ENCODE measurements at regions not wholly inside any gene's neighbourhood (a gene's known extent, or its start where the extent isn't known, plus 50 kb on each side); places are given as distances from the start of the nearest gene placed in this dataset.
"Not testable (repeated sequence)": the region's sequence is repeated elsewhere in the genome, so short reads cannot be mapped to it uniquely, and the experiment has no call there.

DNA sequence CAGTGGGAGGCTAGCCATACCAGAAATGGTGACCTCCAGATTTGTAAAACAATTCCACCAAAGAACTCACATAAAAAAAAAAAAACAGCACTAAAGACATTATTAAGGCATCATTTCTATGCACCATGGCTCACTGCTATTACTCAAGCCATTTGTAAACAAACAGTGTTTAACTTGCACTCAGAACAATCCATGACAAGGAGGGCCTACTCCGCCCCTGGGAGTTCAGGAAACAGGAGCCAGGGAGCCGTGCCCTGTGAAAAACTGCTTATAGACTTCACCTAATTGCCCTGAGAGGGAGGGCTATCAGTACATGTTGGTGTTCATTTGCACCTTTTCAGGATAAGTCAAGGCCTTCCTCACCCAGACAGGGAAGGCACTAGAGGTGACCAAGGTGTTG, 103.2 kb downstream of the ZNF429 start:
- 78 to 91% (median 84%) methylated on average over 2 of the region's 2 CpGs for WGBS, 3 donors
- intact Hi-C loops (cut with DNase I) = no loop called here
- Histone ChIP-seq H3K4me1 (ENCODE audit: insufficient read depth) (peaks cover 10% of the 10 kb centered on the region), H3K27ac (no peak overlapping the region), H3K27me3 (no peaks in the 10 kb centered on the region), H3K36me3 (no peaks in the 10 kb centered on the region), H3K9me3 (no peaks in the 10 kb centered on the region), H3K4me3 (no peak overlapping the region)
- no peak for TF ChIP-seq EP300 (IDR thresholded peaks at IDR 0.05)
- TF ChIP-seq, protein P1, sequence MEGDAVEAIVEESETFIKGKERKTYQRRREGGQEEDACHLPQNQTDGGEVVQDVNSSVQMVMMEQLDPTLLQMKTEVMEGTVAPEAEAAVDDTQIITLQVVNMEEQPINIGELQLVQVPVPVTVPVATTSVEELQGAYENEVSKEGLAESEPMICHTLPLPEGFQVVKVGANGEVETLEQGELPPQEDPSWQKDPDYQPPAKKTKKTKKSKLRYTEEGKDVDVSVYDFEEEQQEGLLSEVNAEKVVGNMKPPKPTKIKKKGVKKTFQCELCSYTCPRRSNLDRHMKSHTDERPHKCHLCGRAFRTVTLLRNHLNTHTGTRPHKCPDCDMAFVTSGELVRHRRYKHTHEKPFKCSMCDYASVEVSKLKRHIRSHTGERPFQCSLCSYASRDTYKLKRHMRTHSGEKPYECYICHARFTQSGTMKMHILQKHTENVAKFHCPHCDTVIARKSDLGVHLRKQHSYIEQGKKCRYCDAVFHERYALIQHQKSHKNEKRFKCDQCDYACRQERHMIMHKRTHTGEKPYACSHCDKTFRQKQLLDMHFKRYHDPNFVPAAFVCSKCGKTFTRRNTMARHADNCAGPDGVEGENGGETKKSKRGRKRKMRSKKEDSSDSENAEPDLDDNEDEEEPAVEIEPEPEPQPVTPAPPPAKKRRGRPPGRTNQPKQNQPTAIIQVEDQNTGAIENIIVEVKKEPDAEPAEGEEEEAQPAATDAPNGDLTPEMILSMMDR (IDR thresholded peaks at IDR 0.05) = no peak
- DNase-seq = no peak

- Histone ChIP-seq H3K36me3 (no peaks in the 10 kb centered on the region), H3K4me1 (ENCODE audit: insufficient read depth) (peaks cover 18% of the 10 kb centered on the region), H3K27me3 (no peaks in the 10 kb centered on the region), H3K27ac (no peak overlapping the region), H3K4me3 (no peak overlapping the region), H3K9me3 (no peaks in the 10 kb centered on the region)
- intact Hi-C loops (cut with DNase I) = no loop called here
- no peak for DNase-seq
- TF ChIP-seq, protein P1 (IDR thresholded peaks at IDR 0.05) = no peak
- TF ChIP-seq EP300 (IDR thresholded peaks at IDR 0.05) = no peak
- no peak for TF ChIP-seq POLR2A (IDR thresholded peaks at IDR 0.05)
- 68 to 72% (median 70%) methylated on average over 4 of the region's 4 CpGs for WGBS, 3 donors
These were observed 102.0 kb downstream of the ZNF429 start for GRCh38 chr19:21607449-21607848.

DNA sequence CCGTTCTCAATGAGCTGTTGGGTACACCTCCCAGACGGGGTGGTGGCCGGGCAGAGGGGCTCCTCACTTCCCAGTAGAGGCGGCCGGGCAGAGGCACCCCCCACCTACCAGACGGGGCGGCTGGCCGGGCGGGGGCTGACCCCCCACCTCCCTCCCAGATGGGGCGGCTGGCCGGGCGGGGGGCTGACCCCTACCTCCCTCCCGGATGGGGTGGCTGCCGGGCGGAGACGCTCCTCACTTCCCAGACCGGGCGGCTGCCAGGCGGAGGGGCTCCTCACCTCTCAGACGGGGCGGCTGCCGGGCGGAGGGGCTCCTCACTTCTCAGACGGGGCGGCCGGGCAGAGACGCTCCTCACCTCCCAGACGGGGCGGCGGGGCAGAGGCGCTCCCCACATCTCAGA, 101.6 kb downstream of the ZNF429 start:
- DNase-seq; intact Hi-C loops (cut with DNase I); H3K36me3 ChIP-seq; H3K4me3 ChIP-seq; H3K27ac ChIP-seq; H3K9me3 ChIP-seq; H3K27me3 ChIP-seq: not testable (repeated sequence)
- peaks cover 19% of the 10 kb centered on the region for H3K4me1 ChIP-seq (ENCODE audit: insufficient read depth)
- 77 to 93% (median 80%) methylated on average over 9 to 23 of the region's 31 CpGs for WGBS, 3 donors

DNA sequence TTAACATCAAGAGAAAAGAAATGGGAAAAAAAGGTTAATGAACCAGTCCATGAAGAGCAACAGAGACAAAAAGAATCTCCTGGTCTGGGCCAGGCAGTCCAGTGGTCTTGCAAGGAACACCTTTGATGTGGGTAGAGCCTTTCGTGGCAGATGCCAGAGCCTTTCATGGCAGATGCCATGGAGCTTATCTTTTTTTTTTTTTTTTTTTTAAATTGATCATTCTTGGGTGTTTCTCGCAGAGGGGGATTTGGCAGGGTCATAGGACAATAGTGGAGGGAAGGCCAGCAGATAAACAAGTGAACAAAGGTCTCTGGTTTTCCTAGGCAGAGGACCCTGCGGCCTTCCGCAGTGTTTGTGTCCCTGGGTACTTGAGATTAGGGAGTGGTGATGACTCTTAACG, 100.9 kb downstream of the ZNF429 start:
- H3K27me3 ChIP-seq; H3K4me3 ChIP-seq; intact Hi-C loops (cut with DNase I); DNase-seq; H3K36me3 ChIP-seq; H3K27ac ChIP-seq; H3K9me3 ChIP-seq: not testable (repeated sequence)
- peaks cover 16% of the 10 kb centered on the region for H3K4me1 ChIP-seq (ENCODE audit: insufficient read depth)
- WGBS, 3 donors = 78 to 92% (median 80%) methylated on average over 2 to 5 of the region's 5 CpGs

DNA sequence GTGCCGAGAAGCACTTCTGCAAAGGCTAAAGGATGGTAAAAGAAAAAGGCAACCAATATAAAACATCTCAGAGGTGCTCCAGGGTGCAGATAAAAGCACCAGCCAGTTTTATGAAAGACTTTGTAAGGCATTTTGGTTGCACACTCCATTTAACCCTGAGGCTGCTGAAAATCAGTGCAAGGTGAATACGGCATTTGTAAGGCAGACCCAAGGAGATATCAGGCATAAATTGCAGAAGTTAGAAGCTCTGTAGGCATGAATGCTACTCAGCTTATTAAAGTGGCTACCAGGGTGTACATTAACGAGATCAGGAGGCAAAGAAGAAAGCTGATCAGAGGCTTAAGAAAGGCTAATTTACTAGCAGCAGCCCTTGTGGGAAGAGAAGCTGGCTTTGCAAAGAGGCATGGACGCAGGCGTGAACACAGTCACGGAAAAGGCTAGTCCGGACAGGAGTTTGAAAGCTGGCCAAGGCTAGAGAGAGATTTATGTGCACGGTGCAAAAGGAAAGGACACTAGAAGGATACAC, 99.6 kb downstream of the ZNF429 start:
- no peak for DNase-seq
- 2 to 23% (median 14%) methylated on average over 8 of the region's 8 CpGs for WGBS, 3 donors
- TF ChIP-seq POLR2A (IDR thresholded peaks at IDR 0.05) (no peak), EP300 (IDR thresholded peaks at IDR 0.05) (no peak)
- TF ChIP-seq, protein P1 (IDR thresholded peaks at IDR 0.05) = no peak
- Histone ChIP-seq H3K27ac (peak overlapping the region in 1 of 2 donors; percentile 74), H3K36me3 (no peaks in the 10 kb centered on the region), H3K27me3 (no peaks in the 10 kb centered on the region), H3K9me3 (no peaks in the 10 kb centered on the region), H3K4me1 (ENCODE audit: insufficient read depth) (peaks cover 16% of the 10 kb centered on the region), H3K4me3 (peak overlapping the region; percentile 47)
- intact Hi-C loops (cut with DNase I) = no loop called here
